ENCODE measurements at regions not wholly inside any gene's neighbourhood (a gene's known extent, or its start where the extent isn't known, plus 50 kb on each side); places are given as distances from the start of the nearest gene placed in this dataset.
"Not testable (repeated sequence)": the region's sequence is repeated elsewhere in the genome, so short reads cannot be mapped to it uniquely, and the experiment has no call there.

DNA sequence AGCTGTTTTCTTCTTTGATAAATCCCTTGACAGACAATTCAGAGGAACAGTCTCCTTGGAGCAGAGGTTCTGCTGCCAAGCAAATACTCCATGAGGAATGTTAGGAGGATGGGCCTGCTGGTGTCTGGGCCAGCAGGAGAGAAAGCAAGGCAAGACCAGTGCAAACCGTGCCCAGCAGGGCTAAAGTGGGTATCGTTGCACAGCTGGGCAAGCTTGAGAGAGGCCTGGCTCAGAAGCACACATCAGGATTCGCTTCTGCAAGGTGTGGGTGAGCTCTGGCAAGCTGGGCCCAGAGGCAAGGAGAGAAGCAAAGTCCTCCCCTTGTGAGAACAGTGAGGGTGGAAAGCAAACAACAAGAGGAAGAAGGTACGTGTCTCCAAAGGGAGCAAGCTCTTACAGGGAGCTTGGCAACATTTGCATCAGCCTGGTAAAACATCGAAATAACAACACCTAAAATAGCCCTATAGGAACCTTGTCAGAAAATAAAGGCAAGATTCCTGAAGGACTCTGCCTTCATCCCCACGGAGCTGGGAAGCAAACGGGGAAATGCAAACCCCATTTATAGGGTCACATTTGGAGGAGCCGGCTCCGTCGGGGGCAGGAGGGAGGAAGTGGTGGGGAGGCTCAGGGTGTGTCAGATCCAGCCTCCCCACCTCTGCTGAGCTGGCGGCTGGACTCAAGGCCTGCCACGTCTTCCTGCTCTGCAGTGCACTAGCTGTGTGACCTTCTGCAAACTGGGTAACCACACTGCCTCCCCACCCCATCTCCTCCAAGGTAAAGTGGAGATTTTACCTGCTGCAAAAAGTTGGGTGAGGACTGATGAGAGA, 62.3 kb upstream of the HIVEP3 start:
- DNase-seq, result no peak

DNA sequence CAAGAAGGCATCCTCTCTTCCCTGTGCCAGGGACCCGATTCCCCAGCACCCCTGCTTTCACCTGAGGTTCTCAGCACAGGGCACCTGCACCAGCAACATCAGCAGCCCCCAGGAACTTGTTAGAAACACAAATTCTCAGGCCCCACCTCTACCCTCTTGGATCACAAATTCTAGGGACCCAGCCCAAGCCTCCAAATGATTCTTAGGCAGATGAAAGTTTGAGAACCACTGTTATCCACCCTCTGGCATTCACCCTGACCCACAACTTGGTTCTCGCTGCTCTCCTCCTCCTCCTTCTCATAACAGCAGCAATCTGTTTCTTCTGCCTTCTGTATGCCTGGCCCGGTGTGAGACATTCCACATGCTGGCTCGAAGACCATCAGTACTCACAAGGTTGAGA, 60.3 kb upstream of the HIVEP3 start:
- no peak for DNase-seq

- DNase-seq, result no peak
Observed at GRCh38 chr1:41977326-41977725, 58.6 kb upstream of the HIVEP3 start.

DNA sequence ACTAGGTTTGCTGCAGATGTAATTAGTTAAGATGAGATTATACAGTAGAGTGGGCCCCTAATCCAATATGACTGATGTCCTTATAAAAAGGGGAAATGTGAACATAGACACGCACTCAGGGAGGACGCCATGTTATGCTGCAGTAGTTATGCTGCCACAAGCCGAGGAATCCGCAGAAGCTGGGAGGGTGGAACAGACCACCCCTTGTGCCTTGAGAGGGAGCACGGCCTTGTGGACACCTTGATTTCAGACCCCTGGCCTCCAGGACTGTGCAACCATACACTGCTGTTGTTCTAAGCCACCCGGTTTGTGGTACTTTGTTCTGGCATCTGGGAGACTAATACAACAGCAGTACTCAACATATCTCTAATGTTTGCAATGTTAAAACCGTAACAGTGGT, 57.9 kb upstream of the HIVEP3 start:
- DNase-seq, result no peak

- DNase-seq, result no peak
Observed at GRCh38 chr1:41975850-41976569, 57.3 kb upstream of the HIVEP3 start.

DNA sequence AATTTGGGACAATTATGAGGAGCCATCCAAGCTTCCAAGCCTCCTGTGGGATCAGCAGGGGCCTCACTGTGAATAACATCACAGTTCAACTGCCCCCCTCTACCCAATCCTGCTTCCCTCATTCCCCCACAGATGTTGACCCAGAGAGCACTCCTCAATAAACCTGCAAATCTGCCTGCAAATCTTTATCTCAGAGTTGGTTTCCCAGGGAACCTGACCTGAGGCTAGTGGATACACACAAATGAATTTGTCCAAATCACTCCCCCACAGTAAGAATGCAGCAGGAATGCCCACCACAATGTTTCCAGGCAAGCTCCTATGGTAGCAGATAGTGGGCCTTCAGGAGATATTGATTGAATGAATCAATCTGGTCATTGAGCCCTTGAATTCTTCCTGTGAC, 56.4 kb upstream of the HIVEP3 start:
- DNase-seq, result no peak

- DNase-seq, result not testable (repeated sequence)
Observed at GRCh38 chr1:41968557-41968956, 49.8 kb upstream of the HIVEP3 start.
